OCI-LY7 (cell line): ENCODE measurements at regions not wholly inside any gene's neighbourhood (a gene's known extent, or its start where the extent isn't known, plus 50 kb on each side); places are given as distances from the start of the nearest gene placed in this dataset.

ENCODE experiments used
- BruUV-seq: library from RNA; stranded (reverse); fragments of 400-500 nt; replicated peaks from 2 replicates; lab custom pipeline; 2021; lab: Mats Ljungman, UMichigan
- CTCF ChIA-PET: fragments of 300-600 bp; sonication (Branson Sonifier 250); formaldehyde crosslinking; loops from one replicate; lab custom pipeline; 2022; ENCODE audit warnings: antibody characterized with exemption; ENCODE audit not compliant: unreplicated experiment; lab: Charles Lee
- POLR2A ChIA-PET: fragments of 300-600 bp; sonication (Branson Sonifier 250); formaldehyde crosslinking; loops from one replicate; lab custom pipeline; 2022; ENCODE audit warnings: antibody characterized with exemption; lab: Charles Lee
- DNase-seq: peaks from one replicate; pipeline ENCODE4 v3.0.0-alpha.2; 2015; ENCODE audit warnings: low spot score
- H2AFZ ChIP-seq: fragments of 200-600 bp; sonication (generic), shearing (Covaris generic); 2 replicates; pipeline ENCODE4 v1.6.1; 2014; ENCODE audit warnings: mild to moderate bottlenecking, antibody characterized with exemption, low read length, moderate library complexity
- H3K27ac ChIP-seq: fragments of 200-600 bp; sonication (generic); 2 replicates; pipeline ENCODE4 v1.5.1; 2014; ENCODE audit warnings: mixed run types, low read depth, mild to moderate bottlenecking, moderate library complexity, low read length, inconsistent platforms; ENCODE audit not compliant: poor library complexity, severe bottlenecking
- H3K36me3 ChIP-seq: fragments of 200-600 bp; sonication (generic); 2 replicates; pipeline ENCODE4 v1.6.1; 2014; ENCODE audit warnings: mild to moderate bottlenecking, antibody characterized with exemption, low read length, moderate library complexity, mixed read lengths; ENCODE audit not compliant: insufficient read depth
- H3K4me1 ChIP-seq: fragments of 200-600 bp; sonication (generic); 2 replicates; pipeline ENCODE4 v1.5.1; 2014; ENCODE audit warnings: mild to moderate bottlenecking, low read length; ENCODE audit not compliant: insufficient read depth, poor library complexity, severe bottlenecking
- H3K4me2 ChIP-seq: fragments of 200-600 bp; sonication (generic); 2 replicates; pipeline ENCODE4 v1.6.1; 2014; ENCODE audit warnings: mild to moderate bottlenecking, low read length
- H3K4me3 ChIP-seq: fragments of 200-600 bp; sonication (generic); 2 replicates; pipeline ENCODE4 v1.5.1; 2014; ENCODE audit warnings: mild to moderate bottlenecking, low read depth, low read length; ENCODE audit not compliant: poor library complexity, severe bottlenecking
- H3K79me2 ChIP-seq: fragments of 200-600 bp; sonication (generic); 2 replicates; pipeline ENCODE4 v1.6.1; 2016; ENCODE audit warnings: low read depth, mild to moderate bottlenecking, low read length, moderate library complexity, mixed read lengths; ENCODE audit not compliant: insufficient read depth
- H3K9me2 ChIP-seq: fragments of 200-600 bp; sonication (generic); 2 replicates; pipeline ENCODE4 v1.6.1; 2016; ENCODE audit warnings: mild to moderate bottlenecking, low read length, mixed read lengths; ENCODE audit not compliant: insufficient read depth
- H3K9me3 ChIP-seq: fragments of 200-600 bp; sonication (generic); 2 replicates; pipeline ENCODE4 v1.6.1; 2014; ENCODE audit warnings: mild to moderate bottlenecking, mixed run types, low read length, mixed read lengths
- H4K20me1 ChIP-seq: fragments of 200-600 bp; sonication (generic); 2 replicates; pipeline ENCODE4 v1.6.1; 2014; ENCODE audit warnings: mild to moderate bottlenecking, antibody characterized with exemption, low read length, moderate library complexity, mixed read lengths; ENCODE audit not compliant: insufficient read depth
- EZH2phosphoT487 ChIP-seq: fragments of 200-600 bp; sonication (generic); IDR thresholded peaks from 2 replicates; pipeline ENCODE4 v1.6.1; 2018; ENCODE audit warnings: low read depth, borderline replicate concordance, mild to moderate bottlenecking, mixed run types, antibody characterized with exemption, low read length, moderate library complexity, mixed read lengths
- intact Hi-C: fragments of 100-400 bp; cut with micrococcal nuclease; formaldehyde crosslinking; loops from one replicate; pipeline ENCODE4 v1.10.0; 2022; ENCODE audit not compliant: unreplicated experiment
- TF ChIP-seq, protein P1 (sequence below): fragments of 200-600 bp; sonication (generic); conservative IDR thresholded peaks from 2 replicates; pipeline ENCODE4 v1.5.1; 2014; ENCODE audit warnings: mild to moderate bottlenecking, antibody characterized with exemption, low read length, moderate library complexity, mixed read lengths

GRCh38 chr15:100728371-100729201 is 126.2 kb downstream of the ASB7 start:
- CTCF ChIA-PET = no interaction called here
- intact Hi-C loops = no loop called here
- H3K4me2 ChIP-seq = no peak overlapping the region
- no peaks in the 10 kb centered on the region for H4K20me1 ChIP-seq
- no peak overlapping the region for H3K27ac ChIP-seq
- H3K9me3 ChIP-seq = no peaks in the 10 kb centered on the region
- H3K79me2 ChIP-seq = no peaks in the 10 kb centered on the region
- no peak overlapping the region for H2AFZ ChIP-seq
- no peaks in the 10 kb centered on the region for H3K36me3 ChIP-seq
- no peak for TF ChIP-seq EZH2phosphoT487
- DNase-seq = peak; percentile 2
- H3K4me1 ChIP-seq = no peaks in the 10 kb centered on the region
- BruUV-seq = no TSS peak
- H3K4me3 ChIP-seq = no peak overlapping the region
- no peaks in the 10 kb centered on the region for H3K9me2 ChIP-seq
- POLR2A ChIA-PET = interaction anchor here (0.6 kb wide), 1 partner anchor 1451 kb away, joined by 3 read pairs; no protein-coding TSS in a partner anchor

GRCh38 chr15:100729461-100729860 is 127.1 kb downstream of the ASB7 start:
- POLR2A ChIA-PET = no interaction called here
- intact Hi-C loops = no loop called here
- CTCF ChIA-PET = no interaction called here

GRCh38 chr15:100730129-100730528 is 127.7 kb downstream of the ASB7 start:
- Histone ChIP-seq H2AFZ (no peak overlapping the region), H3K4me1 (no peaks in the 10 kb centered on the region), H3K79me2 (no peaks in the 10 kb centered on the region), H3K9me3 (no peaks in the 10 kb centered on the region), H3K27ac (no peak overlapping the region), H3K4me3 (no peak overlapping the region), H3K9me2 (no peaks in the 10 kb centered on the region), H4K20me1 (no peaks in the 10 kb centered on the region), H3K36me3 (no peaks in the 10 kb centered on the region), H3K4me2 (no peak overlapping the region)
- TF ChIP-seq EZH2phosphoT487 = no peak
- TF ChIP-seq, protein P1, sequence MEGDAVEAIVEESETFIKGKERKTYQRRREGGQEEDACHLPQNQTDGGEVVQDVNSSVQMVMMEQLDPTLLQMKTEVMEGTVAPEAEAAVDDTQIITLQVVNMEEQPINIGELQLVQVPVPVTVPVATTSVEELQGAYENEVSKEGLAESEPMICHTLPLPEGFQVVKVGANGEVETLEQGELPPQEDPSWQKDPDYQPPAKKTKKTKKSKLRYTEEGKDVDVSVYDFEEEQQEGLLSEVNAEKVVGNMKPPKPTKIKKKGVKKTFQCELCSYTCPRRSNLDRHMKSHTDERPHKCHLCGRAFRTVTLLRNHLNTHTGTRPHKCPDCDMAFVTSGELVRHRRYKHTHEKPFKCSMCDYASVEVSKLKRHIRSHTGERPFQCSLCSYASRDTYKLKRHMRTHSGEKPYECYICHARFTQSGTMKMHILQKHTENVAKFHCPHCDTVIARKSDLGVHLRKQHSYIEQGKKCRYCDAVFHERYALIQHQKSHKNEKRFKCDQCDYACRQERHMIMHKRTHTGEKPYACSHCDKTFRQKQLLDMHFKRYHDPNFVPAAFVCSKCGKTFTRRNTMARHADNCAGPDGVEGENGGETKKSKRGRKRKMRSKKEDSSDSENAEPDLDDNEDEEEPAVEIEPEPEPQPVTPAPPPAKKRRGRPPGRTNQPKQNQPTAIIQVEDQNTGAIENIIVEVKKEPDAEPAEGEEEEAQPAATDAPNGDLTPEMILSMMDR = no peak
- no TSS peak for BruUV-seq
- intact Hi-C loops = no loop called here
- CTCF ChIA-PET = no interaction called here
- DNase-seq = no peak
- POLR2A ChIA-PET = no interaction called here

More at GRCh38 chr15:100729461-100729860, 127.1 kb downstream of the ASB7 start:
- Histone ChIP-seq H3K4me1 (no peaks in the 10 kb centered on the region), H3K9me2 (no peaks in the 10 kb centered on the region), H2AFZ (no peak overlapping the region), H3K36me3 (no peaks in the 10 kb centered on the region), H3K9me3 (no peaks in the 10 kb centered on the region), H3K4me3 (no peak overlapping the region), H3K27ac (no peak overlapping the region), H4K20me1 (no peaks in the 10 kb centered on the region), H3K79me2 (no peaks in the 10 kb centered on the region), H3K4me2 (no peak overlapping the region)
- DNase-seq = no peak
- TF ChIP-seq, protein P1 = no peak
- no peak for TF ChIP-seq EZH2phosphoT487
- BruUV-seq = no TSS peak
